HFFc6 (cell line): ENCODE measurements at regions not wholly inside any gene's neighbourhood (a gene's known extent, or its start where the extent isn't known, plus 50 kb on each side); places are given as distances from the start of the nearest gene placed in this dataset.

ENCODE experiments used
- DNase-seq: peaks from one replicate; pipeline ENCODE4 v3.0.0-alpha.2; 2018
- H3K27ac Mint-ChIP-seq: 2 replicates; pipeline ENCODE4 v1.8.0; 2020; ENCODE audit warnings: mild to moderate bottlenecking, mixed read lengths
- H3K27me3 Mint-ChIP-seq: 2 replicates; pipeline ENCODE4 v1.8.0; 2021; ENCODE audit warnings: mild to moderate bottlenecking, moderate library complexity, mixed read lengths; ENCODE audit not compliant: insufficient read depth
- H3K36me3 Mint-ChIP-seq: 2 replicates; pipeline ENCODE4 v1.8.0; 2021; ENCODE audit warnings: low read depth, mixed read lengths
- H3K4me1 Mint-ChIP-seq: 2 replicates; pipeline ENCODE4 v1.8.0; 2020; ENCODE audit warnings: low read depth, mixed read lengths
- H3K4me3 Mint-ChIP-seq: 2 replicates; pipeline ENCODE4 v1.8.0; 2020; ENCODE audit warnings: mild to moderate bottlenecking, moderate library complexity, mixed read lengths
- H3K9me3 Mint-ChIP-seq: 2 replicates; pipeline ENCODE4 v1.8.0; 2020; ENCODE audit warnings: mild to moderate bottlenecking, mixed read lengths
- TF ChIP-seq, protein P1 (sequence below): fragments of 200-600 bp; sonication (generic); IDR thresholded peaks from 2 replicates; pipeline ENCODE4 v1.5.0; 2021; ENCODE audit warnings: antibody characterized with exemption, mild to moderate bottlenecking

DNA sequence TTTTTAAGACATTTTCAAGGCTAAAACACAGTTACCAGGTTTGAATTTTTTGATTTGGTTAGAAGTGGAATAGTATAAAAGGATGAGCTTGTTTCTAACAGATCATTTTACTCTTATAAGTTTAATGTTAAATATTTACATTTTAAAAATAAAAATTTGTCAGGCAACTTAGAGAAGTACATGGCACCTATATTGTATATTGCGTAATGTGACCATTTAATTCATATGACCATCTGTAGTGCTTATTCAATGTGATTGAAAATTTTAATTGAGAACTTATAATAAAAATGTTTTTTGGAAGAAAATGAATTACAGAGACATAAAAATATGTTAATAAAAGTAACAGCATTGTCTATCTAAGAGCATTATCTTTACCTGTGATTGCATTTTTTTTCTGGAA is 1632.4 kb downstream of the RPA4 start:
- Mint-ChIP-seq H3K4me1 (no peaks in the 10 kb centered on the region; the same call in 1 of the 2 replicates), H3K27me3 (no peaks in the 10 kb centered on the region), H3K4me3 (no peak overlapping the region), H3K9me3 (no peaks in the 10 kb centered on the region), H3K36me3 (no peaks in the 10 kb centered on the region), H3K27ac (no peak overlapping the region)
- TF ChIP-seq, protein P1, sequence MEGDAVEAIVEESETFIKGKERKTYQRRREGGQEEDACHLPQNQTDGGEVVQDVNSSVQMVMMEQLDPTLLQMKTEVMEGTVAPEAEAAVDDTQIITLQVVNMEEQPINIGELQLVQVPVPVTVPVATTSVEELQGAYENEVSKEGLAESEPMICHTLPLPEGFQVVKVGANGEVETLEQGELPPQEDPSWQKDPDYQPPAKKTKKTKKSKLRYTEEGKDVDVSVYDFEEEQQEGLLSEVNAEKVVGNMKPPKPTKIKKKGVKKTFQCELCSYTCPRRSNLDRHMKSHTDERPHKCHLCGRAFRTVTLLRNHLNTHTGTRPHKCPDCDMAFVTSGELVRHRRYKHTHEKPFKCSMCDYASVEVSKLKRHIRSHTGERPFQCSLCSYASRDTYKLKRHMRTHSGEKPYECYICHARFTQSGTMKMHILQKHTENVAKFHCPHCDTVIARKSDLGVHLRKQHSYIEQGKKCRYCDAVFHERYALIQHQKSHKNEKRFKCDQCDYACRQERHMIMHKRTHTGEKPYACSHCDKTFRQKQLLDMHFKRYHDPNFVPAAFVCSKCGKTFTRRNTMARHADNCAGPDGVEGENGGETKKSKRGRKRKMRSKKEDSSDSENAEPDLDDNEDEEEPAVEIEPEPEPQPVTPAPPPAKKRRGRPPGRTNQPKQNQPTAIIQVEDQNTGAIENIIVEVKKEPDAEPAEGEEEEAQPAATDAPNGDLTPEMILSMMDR: no peak
- no peak for DNase-seq

DNA sequence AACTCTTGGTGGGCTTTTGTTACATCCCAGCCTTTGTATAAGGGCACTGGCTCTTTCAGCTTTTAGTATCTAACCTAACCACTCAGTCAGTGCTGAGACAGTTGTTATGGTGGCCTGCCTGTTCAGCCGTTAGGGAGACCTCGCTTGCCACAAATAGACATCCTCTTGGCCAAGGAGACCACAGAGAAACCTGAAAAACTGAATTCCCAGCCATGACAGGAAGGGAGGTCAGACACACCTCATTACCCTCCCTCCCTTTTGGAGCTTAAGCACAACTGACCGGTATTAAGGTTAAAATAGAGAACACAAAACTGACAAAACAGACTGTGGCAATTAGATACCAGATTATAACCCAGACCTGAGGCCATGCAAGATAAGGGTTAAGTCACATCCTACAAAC is 1639.3 kb downstream of the RPA4 start:
- Mint-ChIP-seq H3K27me3 (peaks cover 3% of the 10 kb centered on the region; the same call in 1 of the 2 replicates), H3K36me3 (no peaks in the 10 kb centered on the region)

DNA sequence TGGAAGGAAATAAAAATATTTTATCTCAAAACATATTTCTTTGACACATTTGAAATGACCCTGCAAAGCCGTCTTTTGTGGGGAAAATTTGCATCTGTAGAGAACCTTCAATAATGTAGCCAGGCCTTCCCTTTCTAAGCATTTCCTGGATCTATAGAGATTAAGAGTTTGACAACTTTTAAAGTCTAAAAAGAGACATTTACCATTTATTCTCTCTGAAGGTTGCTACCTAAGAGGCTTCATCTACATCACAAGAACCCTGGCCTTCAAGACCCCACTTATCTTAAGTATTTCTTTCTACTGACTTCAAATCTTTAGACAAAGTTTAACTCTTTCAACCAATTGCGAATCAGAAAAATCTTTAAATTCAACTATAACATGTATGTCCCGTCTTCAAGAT is 1639.8 kb downstream of the RPA4 start:
- DNase-seq: no peak
- TF ChIP-seq, protein P1: no peak
- H3K36me3 Mint-ChIP-seq: no peaks in the 10 kb centered on the region
- H3K27ac Mint-ChIP-seq: no peak overlapping the region
- H3K9me3 Mint-ChIP-seq: no peaks in the 10 kb centered on the region
- peaks cover 3% of the 10 kb centered on the region; the same call in 1 of the 2 replicates for H3K27me3 Mint-ChIP-seq
- H3K4me1 Mint-ChIP-seq: no peaks in the 10 kb centered on the region; the same call in 1 of the 2 replicates
- H3K4me3 Mint-ChIP-seq: no peak overlapping the region

More for the DNA sequence above, 1639.3 kb downstream of the RPA4 start:
- no peaks in the 10 kb centered on the region for H3K9me3 Mint-ChIP-seq
- H3K4me3 Mint-ChIP-seq: no peak overlapping the region
- H3K4me1 Mint-ChIP-seq: no peaks in the 10 kb centered on the region; the same call in 1 of the 2 replicates
- TF ChIP-seq, protein P1: no peak
- DNase-seq: no peak
- H3K27ac Mint-ChIP-seq: no peak overlapping the region

DNA sequence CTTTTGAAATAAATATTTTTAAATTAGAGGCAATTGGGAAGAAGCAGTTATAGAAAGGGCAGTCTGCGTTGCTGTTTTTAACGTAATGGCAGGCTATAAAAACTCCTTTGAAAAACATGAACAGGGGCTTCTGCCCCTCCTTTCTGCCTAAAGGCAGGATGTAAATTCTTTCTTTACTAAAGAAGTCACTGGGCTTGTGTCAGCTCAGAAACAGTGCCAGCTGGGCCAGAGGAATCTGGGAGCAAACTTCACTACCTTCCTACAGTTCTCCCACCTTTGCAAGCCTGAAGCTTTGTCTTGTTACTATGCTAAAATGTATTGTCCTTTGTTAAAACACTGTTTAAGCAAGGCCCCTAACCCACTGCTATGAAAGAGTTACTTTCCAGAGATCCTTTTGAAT is 1664.8 kb downstream of the RPA4 start:
- H3K4me1 Mint-ChIP-seq: no peaks in the 10 kb centered on the region
- peaks cover 2% of the 10 kb centered on the region for H3K27me3 Mint-ChIP-seq

DNA sequence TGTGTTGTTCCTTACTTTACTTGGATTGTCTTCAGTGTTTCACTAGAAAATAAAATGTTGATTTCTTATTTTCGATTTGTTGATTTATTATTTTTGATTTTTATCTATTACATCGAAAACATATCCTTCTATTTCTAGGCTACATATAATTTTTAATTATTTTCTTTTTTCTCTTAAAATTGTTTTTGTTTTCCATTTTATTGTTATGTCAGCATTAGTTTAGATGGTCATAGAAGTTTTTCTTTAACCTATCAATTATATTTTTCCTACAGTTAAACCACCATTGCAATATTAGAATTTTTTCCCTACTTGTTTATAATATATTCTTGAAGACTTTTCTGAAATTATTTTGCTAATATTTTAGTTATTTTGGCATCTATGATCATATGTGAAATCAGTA is 1685.1 kb downstream of the RPA4 start:
- no peak for DNase-seq
- Mint-ChIP-seq H3K27ac (no peak overlapping the region), H3K4me1 (no peaks in the 10 kb centered on the region), H3K4me3 (no peak overlapping the region), H3K36me3 (no peaks in the 10 kb centered on the region), H3K9me3 (no peaks in the 10 kb centered on the region), H3K27me3 (no peaks in the 10 kb centered on the region; the same call in 1 of the 2 replicates)
- TF ChIP-seq, protein P1: no peak

More for the DNA sequence above, 1664.8 kb downstream of the RPA4 start:
- Mint-ChIP-seq H3K36me3 (no peaks in the 10 kb centered on the region), H3K4me3 (no peak overlapping the region), H3K9me3 (no peaks in the 10 kb centered on the region; the same call in 1 of the 2 replicates), H3K27ac (no peak overlapping the region)
- no peak for DNase-seq
- TF ChIP-seq, protein P1: no peak

DNA sequence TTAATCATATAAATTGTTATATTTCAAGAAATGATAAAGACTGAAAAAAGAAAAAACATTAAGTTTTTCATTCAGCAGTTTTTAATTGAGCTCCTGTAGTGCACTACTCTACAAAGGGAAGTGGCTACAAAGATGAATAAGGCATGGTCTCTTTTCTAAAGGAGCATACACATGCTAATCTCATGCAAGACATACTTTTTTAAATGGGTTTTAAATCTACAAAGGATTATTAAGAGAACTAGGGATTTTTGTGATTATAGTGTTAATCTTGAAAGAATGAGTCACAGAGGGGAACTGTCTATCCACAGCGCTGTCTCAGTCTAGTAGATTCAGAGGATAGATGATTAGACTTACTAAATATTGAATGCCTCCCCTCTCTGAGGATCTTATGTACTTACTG is 1722.2 kb downstream of the RPA4 start:
- TF ChIP-seq, protein P1: no peak
- H3K27me3 Mint-ChIP-seq: no peaks in the 10 kb centered on the region
- no peak for DNase-seq
- H3K4me1 Mint-ChIP-seq: no peaks in the 10 kb centered on the region
- H3K4me3 Mint-ChIP-seq: no peak overlapping the region
- H3K9me3 Mint-ChIP-seq: no peaks in the 10 kb centered on the region
- H3K27ac Mint-ChIP-seq: no peak overlapping the region
- no peaks in the 10 kb centered on the region for H3K36me3 Mint-ChIP-seq
